ENCODE measurements at regions not wholly inside any gene's neighbourhood (a gene's known extent, or its start where the extent isn't known, plus 50 kb on each side); places are given as distances from the start of the nearest gene placed in this dataset.
"Not testable (repeated sequence)": the region's sequence is repeated elsewhere in the genome, so short reads cannot be mapped to it uniquely, and the experiment has no call there.

DNA sequence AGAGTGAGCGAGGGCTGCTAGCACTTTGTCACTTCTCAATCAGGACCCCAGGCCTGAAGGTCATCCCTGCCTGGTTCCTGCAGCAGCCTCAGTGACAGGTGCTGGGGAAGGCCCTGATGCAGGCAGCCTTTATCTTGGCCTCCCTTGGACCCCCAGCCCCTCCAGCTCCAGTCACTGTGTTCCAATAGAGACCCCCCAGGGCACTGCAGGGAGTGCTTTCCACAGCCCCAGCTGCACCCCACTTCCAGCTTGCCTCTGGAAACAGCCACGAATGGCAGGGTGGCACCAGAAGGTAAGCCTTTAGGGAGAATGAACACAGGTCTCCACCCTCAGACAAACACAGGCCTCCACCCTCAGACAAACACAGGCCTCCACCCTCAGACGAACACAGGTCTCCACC lies 241.6 kb upstream of the SGCG start:
- ChIA-PET POLR2A (ENCODE audit: unreplicated experiment) (no interaction called here), CTCF (no interaction called here)
- no TSS peak for BruUV-seq (replicated peaks)
- no peak overlapping the region for H3K27ac ChIP-seq
- no peaks in the 10 kb centered on the region for H3K9me3 ChIP-seq (ENCODE audit: insufficient read depth, low read depth)
- intact Hi-C loops (cut with micrococcal nuclease; ENCODE audit: unreplicated experiment), result no loop called here
- no peaks in the 10 kb centered on the region for H3F3A ChIP-seq (ENCODE audit: insufficient read depth, low read depth)
- H4K20me1 ChIP-seq (ENCODE audit: insufficient read depth), result no peaks in the 10 kb centered on the region
- no peaks in the 10 kb centered on the region for H3K36me3 ChIP-seq (ENCODE audit: low read depth)
- H3K27me3 ChIP-seq (ENCODE audit: insufficient read depth, low read depth), result peaks cover 43% of the 10 kb centered on the region
- no peak overlapping the region for H3K4me2 ChIP-seq
- no peaks in the 10 kb centered on the region for H3K4me1 ChIP-seq (replicated peaks; ENCODE audit: insufficient read depth)
- no peaks in the 10 kb centered on the region for H3K79me2 ChIP-seq (ENCODE audit: low read depth)
- no peak for DNase-seq
- no peaks in the 10 kb centered on the region for H3K9me2 ChIP-seq (ENCODE audit: insufficient read depth)
- no peak overlapping the region for H2AFZ ChIP-seq
- TF ChIP-seq EZH2 (IDR thresholded peaks at IDR 0.05; ENCODE audit: low read depth), result no peak
- TF ChIP-seq, protein P1, sequence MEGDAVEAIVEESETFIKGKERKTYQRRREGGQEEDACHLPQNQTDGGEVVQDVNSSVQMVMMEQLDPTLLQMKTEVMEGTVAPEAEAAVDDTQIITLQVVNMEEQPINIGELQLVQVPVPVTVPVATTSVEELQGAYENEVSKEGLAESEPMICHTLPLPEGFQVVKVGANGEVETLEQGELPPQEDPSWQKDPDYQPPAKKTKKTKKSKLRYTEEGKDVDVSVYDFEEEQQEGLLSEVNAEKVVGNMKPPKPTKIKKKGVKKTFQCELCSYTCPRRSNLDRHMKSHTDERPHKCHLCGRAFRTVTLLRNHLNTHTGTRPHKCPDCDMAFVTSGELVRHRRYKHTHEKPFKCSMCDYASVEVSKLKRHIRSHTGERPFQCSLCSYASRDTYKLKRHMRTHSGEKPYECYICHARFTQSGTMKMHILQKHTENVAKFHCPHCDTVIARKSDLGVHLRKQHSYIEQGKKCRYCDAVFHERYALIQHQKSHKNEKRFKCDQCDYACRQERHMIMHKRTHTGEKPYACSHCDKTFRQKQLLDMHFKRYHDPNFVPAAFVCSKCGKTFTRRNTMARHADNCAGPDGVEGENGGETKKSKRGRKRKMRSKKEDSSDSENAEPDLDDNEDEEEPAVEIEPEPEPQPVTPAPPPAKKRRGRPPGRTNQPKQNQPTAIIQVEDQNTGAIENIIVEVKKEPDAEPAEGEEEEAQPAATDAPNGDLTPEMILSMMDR (conservative IDR thresholded peaks at IDR 0.05), result no peak
- no peak overlapping the region for H3K4me3 ChIP-seq

DNA sequence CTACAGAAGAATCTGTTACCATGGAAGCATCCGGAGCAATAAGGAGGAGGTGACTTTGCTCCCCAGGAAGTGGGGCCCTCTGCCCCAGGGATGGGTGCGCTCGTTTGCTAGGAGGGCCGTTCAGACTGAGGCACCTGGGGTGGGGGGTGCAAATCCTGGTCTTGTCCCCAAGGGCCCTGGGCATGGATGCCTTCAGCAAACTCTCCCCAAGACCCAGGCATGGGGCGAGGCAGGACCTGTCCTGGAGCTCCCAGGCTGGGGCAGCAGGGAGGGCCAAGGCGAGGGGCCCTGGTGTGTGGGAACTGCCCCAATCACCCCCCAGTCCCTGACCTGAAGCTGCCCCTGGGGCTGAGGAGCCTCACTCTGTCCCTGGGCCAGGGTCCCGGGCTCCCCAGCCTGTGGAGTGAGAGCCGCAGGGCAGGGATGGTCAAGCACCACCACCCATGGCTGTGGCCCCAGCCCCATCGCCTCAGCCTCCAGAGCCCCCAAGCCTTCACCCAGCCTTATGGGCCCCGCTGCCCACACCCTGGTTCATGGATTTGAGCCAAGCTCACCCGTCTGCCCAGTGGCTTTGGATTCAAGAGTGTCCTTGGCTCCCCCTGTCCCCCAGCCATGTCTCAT lies 240.6 kb upstream of the SGCG start:
- H3K9me2 ChIP-seq (ENCODE audit: insufficient read depth), result no peaks in the 10 kb centered on the region
- BruUV-seq (replicated peaks), result no TSS peak
- H4K20me1 ChIP-seq (ENCODE audit: insufficient read depth), result no peaks in the 10 kb centered on the region
- no peak for DNase-seq
- H2AFZ ChIP-seq, result no peak overlapping the region
- H3K4me3 ChIP-seq, result no peak overlapping the region
- H3K36me3 ChIP-seq (ENCODE audit: low read depth), result no peaks in the 10 kb centered on the region
- intact Hi-C loops (cut with micrococcal nuclease; ENCODE audit: unreplicated experiment), result no loop called here
- no peak overlapping the region for H3K4me2 ChIP-seq
- POLR2A ChIA-PET (ENCODE audit: unreplicated experiment), result no interaction called here
- CTCF ChIA-PET, result no interaction called here
- H3K27ac ChIP-seq, result no peak overlapping the region
- TF ChIP-seq, protein P1 (conservative IDR thresholded peaks at IDR 0.05), result no peak
- no peak for TF ChIP-seq EZH2 (IDR thresholded peaks at IDR 0.05; ENCODE audit: low read depth)
- H3K4me1 ChIP-seq (replicated peaks; ENCODE audit: insufficient read depth), result no peaks in the 10 kb centered on the region
- peaks cover 40% of the 10 kb centered on the region for H3K27me3 ChIP-seq (ENCODE audit: insufficient read depth, low read depth)
- H3F3A ChIP-seq (ENCODE audit: insufficient read depth, low read depth), result no peaks in the 10 kb centered on the region
- H3K79me2 ChIP-seq (ENCODE audit: low read depth), result no peaks in the 10 kb centered on the region
- H3K9me3 ChIP-seq (ENCODE audit: insufficient read depth, low read depth), result no peaks in the 10 kb centered on the region

DNA sequence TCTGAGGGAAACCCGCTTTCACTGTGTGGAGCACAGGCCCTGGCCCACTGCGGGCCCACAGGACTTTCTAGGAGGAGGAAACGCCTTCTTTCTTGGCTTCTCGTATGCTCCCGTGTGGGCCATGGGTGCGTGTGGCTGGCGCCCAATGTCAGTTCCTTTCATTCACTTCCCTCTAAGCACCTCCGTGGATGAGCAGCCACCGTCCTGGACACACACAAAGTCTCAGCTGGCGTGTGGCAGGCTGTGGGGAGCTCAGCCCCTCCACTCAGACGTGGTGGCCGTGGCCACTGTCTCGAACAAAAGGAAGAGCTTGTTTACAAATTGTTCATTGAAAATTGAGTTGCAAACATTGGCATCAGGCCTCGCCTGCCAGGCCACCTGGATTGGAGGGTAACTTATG lies 240.0 kb upstream of the SGCG start:
- Histone ChIP-seq H3K27me3 (ENCODE audit: insufficient read depth, low read depth) (peaks cover 36% of the 10 kb centered on the region), H3K36me3 (ENCODE audit: low read depth) (no peaks in the 10 kb centered on the region), H3K79me2 (ENCODE audit: low read depth) (no peaks in the 10 kb centered on the region), H3K4me3 (no peak overlapping the region), H3K4me1 (replicated peaks; ENCODE audit: insufficient read depth) (no peaks in the 10 kb centered on the region), H4K20me1 (ENCODE audit: insufficient read depth) (no peaks in the 10 kb centered on the region), H3F3A (ENCODE audit: insufficient read depth, low read depth) (no peaks in the 10 kb centered on the region), H3K4me2 (no peak overlapping the region), H2AFZ (no peak overlapping the region), H3K27ac (no peak overlapping the region), H3K9me2 (ENCODE audit: insufficient read depth) (no peaks in the 10 kb centered on the region), H3K9me3 (ENCODE audit: insufficient read depth, low read depth) (no peaks in the 10 kb centered on the region)
- intact Hi-C loops (cut with micrococcal nuclease; ENCODE audit: unreplicated experiment), result no loop called here
- POLR2A ChIA-PET (ENCODE audit: unreplicated experiment), result interaction anchor here (0.7 kb wide), 1 partner anchor 99 kb away, joined by 4 read pairs; no protein-coding TSS in a partner anchor
- TF ChIP-seq, protein P1 (conservative IDR thresholded peaks at IDR 0.05), result no peak
- TF ChIP-seq EZH2 (IDR thresholded peaks at IDR 0.05; ENCODE audit: low read depth), result no peak
- DNase-seq, result no peak
- BruUV-seq (replicated peaks), result no TSS peak
- CTCF ChIA-PET, result no interaction called here

DNA sequence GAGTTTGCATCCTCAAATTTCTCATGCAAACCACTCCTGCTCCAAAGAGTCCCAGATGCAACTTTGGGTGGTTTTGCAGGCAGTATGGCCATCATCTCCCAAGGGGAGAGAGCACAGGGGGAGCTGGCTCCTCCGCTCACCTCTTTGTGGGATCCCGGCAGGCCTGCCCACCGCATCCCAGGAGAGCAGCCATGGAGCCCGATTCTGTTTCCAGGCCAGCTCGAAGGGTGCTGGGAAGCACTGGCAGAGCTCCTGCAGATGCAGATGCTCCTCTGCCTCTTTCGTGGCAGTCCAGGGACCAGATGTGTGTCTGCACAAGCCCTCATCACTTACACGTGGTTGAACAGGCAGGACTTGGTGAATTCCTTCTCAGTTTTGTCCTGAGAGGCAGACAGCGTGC lies 239.3 kb upstream of the SGCG start:
- H3K4me3 ChIP-seq; H3K4me2 ChIP-seq; H3F3A ChIP-seq (ENCODE audit: insufficient read depth, low read depth); H2AFZ ChIP-seq; H3K9me3 ChIP-seq (ENCODE audit: insufficient read depth, low read depth); H3K4me1 ChIP-seq (replicated peaks; ENCODE audit: insufficient read depth); CTCF ChIA-PET; H3K9me2 ChIP-seq (ENCODE audit: insufficient read depth); DNase-seq; H3K79me2 ChIP-seq (ENCODE audit: low read depth); H3K27ac ChIP-seq; H4K20me1 ChIP-seq (ENCODE audit: insufficient read depth); intact Hi-C loops (cut with micrococcal nuclease; ENCODE audit: unreplicated experiment); BruUV-seq (replicated peaks); H3K36me3 ChIP-seq (ENCODE audit: low read depth): not testable (repeated sequence)
- peaks cover 38% of the 10 kb centered on the region for H3K27me3 ChIP-seq (ENCODE audit: insufficient read depth, low read depth)
- POLR2A ChIA-PET (ENCODE audit: unreplicated experiment), result interaction anchor here (0.7 kb wide), 1 partner anchor 99 kb away, joined by 4 read pairs; no protein-coding TSS in a partner anchor

DNA sequence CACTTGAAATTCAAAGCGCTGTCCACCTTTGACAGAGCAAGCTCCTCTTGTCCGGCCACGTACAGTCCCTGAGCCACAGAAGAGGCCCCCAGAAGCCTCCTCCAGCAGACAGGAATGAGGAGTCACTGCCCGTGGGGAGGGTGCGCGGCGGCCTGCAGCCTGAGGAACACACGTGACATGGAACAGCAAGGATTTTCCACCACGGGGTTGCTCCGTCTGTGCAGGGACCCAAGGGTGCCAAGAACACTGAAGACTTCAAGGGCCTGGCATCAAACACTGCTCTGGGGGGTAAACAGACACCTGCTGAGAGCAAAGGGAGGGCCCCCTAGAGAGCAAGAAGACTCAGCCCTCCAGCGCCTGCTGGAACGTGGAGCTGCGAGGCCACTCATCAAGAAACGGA lies 237.9 kb upstream of the SGCG start:
- DNase-seq; BruUV-seq (replicated peaks); H2AFZ ChIP-seq; H3K36me3 ChIP-seq (ENCODE audit: low read depth); H3K27ac ChIP-seq; H3F3A ChIP-seq (ENCODE audit: insufficient read depth, low read depth); H3K4me2 ChIP-seq; H3K4me1 ChIP-seq (replicated peaks; ENCODE audit: insufficient read depth); CTCF ChIA-PET; H3K79me2 ChIP-seq (ENCODE audit: low read depth); H3K9me3 ChIP-seq (ENCODE audit: insufficient read depth, low read depth); intact Hi-C loops (cut with micrococcal nuclease; ENCODE audit: unreplicated experiment); POLR2A ChIA-PET (ENCODE audit: unreplicated experiment); H3K9me2 ChIP-seq (ENCODE audit: insufficient read depth); H4K20me1 ChIP-seq (ENCODE audit: insufficient read depth); H3K4me3 ChIP-seq: not testable (repeated sequence)
- H3K27me3 ChIP-seq (ENCODE audit: insufficient read depth, low read depth), result peaks cover 34% of the 10 kb centered on the region
